GM23338 (cell line): ENCODE measurements at regions not wholly inside any gene's neighbourhood (a gene's known extent, or its start where the extent isn't known, plus 50 kb on each side); places are given as distances from the start of the nearest gene placed in this dataset.

Source experiments
- ATAC-seq: fragments of 200-7000 bp; cut with Tn5 transposase; 3 replicates; pipeline ENCODE4 v1.9.1; 2020
- DNase-seq: peaks from one replicate; pipeline ENCODE4 v3.0.0-alpha.2; 2015; ENCODE audit warnings: low spot score
- H2AFZ ChIP-seq: fragments of 200-600 bp; sonication (generic); 2 replicates; pipeline ENCODE4 v1.8.0; 2016; ENCODE audit warnings: antibody characterized with exemption, mild to moderate bottlenecking, moderate library complexity
- H3F3A ChIP-seq: fragments of 200-600 bp; sonication (generic); replicated peaks from 2 replicates; pipeline ENCODE4 v1.8.0; 2017; ENCODE audit warnings: antibody characterized with exemption, mixed run types, low read depth
- H3K27ac ChIP-seq: fragments of 200-600 bp; sonication (generic); 2 replicates; pipeline ENCODE4 v1.6.1; 2016; ENCODE audit warnings: low read depth
- H3K27me3 ChIP-seq: fragments of 200-600 bp; sonication (generic); 2 replicates; pipeline ENCODE4 v1.8.0; 2016; ENCODE audit warnings: mild to moderate bottlenecking, mixed run types, moderate library complexity; ENCODE audit not compliant: insufficient read depth
- H3K36me3 ChIP-seq: fragments of 200-600 bp; sonication (generic); 2 replicates; pipeline ENCODE4 v1.8.0; 2016; ENCODE audit warnings: mild to moderate bottlenecking; ENCODE audit not compliant: insufficient read depth
- H3K4me1 ChIP-seq: fragments of 200-600 bp; sonication (generic); 2 replicates; pipeline ENCODE4 v1.8.0; 2016; ENCODE audit warnings: mild to moderate bottlenecking, moderate library complexity; ENCODE audit not compliant: insufficient read depth
- H3K4me2 ChIP-seq: fragments of 200-600 bp; sonication (generic); 2 replicates; pipeline ENCODE4 v1.7.1; 2017; ENCODE audit warnings: mixed run types
- H3K4me3 ChIP-seq: fragments of 200-600 bp; sonication (generic); 2 replicates; pipeline ENCODE4 v1.6.1; 2016; ENCODE audit warnings: mixed run types
- H3K79me2 ChIP-seq: fragments of 200-600 bp; sonication (generic); replicated peaks from 2 replicates; pipeline ENCODE4 v1.8.0; 2017; ENCODE audit warnings: mild to moderate bottlenecking; ENCODE audit not compliant: insufficient read depth
- H3K9me2 ChIP-seq: fragments of 200-600 bp; sonication (generic); 2 replicates; pipeline ENCODE4 v1.8.0; 2017; ENCODE audit not compliant: insufficient read depth
- H4K20me1 ChIP-seq: fragments of 200-600 bp; sonication (generic); replicated peaks from 2 replicates; pipeline ENCODE4 v1.8.0; 2017; ENCODE audit warnings: mild to moderate bottlenecking; ENCODE audit not compliant: insufficient read depth
- H3K27ac Mint-ChIP-seq: 2 replicates; pipeline ENCODE4 v1.8.0; 2020; ENCODE audit warnings: inconsistent platforms, mild to moderate bottlenecking, moderate library complexity, mixed read lengths
- H3K27me3 Mint-ChIP-seq: 3 replicates; pipeline ENCODE4 v1.8.0; 2022; ENCODE audit warnings: low read depth, mild to moderate bottlenecking, moderate library complexity, mixed read lengths, inconsistent platforms; ENCODE audit not compliant: insufficient read depth, poor library complexity
- H3K36me3 Mint-ChIP-seq: 3 replicates; pipeline ENCODE4 v1.8.0; 2021; ENCODE audit warnings: low read depth, mild to moderate bottlenecking, inconsistent platforms, moderate library complexity, mixed read lengths
- H3K4me1 Mint-ChIP-seq: 3 replicates; pipeline ENCODE4 v1.8.0; 2020; ENCODE audit warnings: mild to moderate bottlenecking, inconsistent platforms, mixed read lengths
- H3K4me3 Mint-ChIP-seq: 3 replicates; pipeline ENCODE4 v1.8.0; 2021; ENCODE audit warnings: moderate library complexity, mild to moderate bottlenecking, inconsistent platforms, mixed read lengths
- H3K9me3 Mint-ChIP-seq: 3 replicates; pipeline ENCODE4 v1.8.0; 2020; ENCODE audit warnings: moderate library complexity, mild to moderate bottlenecking, inconsistent platforms, mixed read lengths
- EZH2 ChIP-seq: fragments of 200-600 bp; sonication (generic); IDR thresholded peaks from one replicate; pipeline ENCODE4 v1.8.0; 2017; ENCODE audit warnings: antibody characterized with exemption, mild to moderate bottlenecking, low read depth; ENCODE audit not compliant: unreplicated experiment
- POLR2AphosphoS5 ChIP-seq: IDR thresholded peaks from 2 replicates; pipeline ENCODE4 v1.6.1; 2016; ENCODE audit warnings: antibody characterized with exemption, low read depth
- ZNF462 ChIP-seq: fragments of 250-450 bp; sonication (Bioruptor Pico); IDR thresholded peaks from 2 replicates; pipeline ENCODE4 v1.5.0; 2020; ENCODE audit warnings: mild to moderate bottlenecking, moderate library complexity

DNA sequence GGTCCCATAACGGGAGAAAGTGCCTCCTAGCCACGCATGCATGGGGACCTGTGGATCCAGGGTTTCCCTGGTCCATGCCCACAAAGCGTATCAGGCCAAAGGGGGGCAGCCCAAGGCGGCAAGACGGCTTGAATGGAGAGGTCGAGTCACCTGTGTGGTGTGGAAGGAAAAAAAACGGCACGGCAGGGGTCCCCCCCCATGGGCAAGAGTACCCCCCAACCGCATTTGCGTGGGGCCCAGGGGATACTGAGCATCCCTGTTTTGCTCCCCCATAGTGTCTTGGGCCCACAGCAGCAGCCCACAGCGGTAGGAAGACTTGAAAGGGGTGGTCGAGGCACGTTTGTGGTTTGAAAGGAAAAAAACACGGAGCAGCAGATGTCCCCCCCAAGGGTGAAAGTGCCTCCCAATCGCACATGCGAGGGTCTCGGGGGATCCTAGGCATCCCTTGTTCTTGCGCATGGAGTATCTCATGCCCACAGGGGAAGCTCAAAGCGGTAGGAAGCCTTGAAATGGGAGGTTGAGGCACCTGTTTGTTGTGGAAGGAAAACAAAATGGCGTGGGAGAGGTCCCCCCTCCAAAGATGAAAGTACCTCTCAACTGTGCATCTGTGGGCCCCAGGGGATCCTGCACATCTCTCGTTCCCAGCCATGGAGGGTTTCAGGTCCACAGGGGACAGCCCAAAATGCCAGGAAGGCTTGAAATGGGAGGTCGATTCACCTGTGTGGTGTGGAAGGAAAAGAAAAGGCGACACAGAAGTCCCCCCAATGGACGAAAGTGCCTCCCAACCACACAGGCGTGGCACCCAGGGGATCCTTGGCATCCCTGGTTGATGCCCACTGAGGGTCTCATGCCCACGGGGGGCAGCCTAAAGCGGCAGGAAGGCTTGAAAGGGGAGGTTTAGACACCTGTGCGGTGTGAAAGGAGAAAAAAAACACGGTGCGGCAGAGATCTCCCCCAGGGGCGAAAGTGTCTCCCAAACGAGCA is 577.5 kb downstream of the ALG10 start:
- Mint-ChIP-seq H3K9me3 (peaks cover 100% of the 10 kb centered on the region), H3K4me1 (no peaks in the 10 kb centered on the region), H3K27me3 (peaks cover 6% of the 10 kb centered on the region), H3K27ac (no peak overlapping the region), H3K36me3 (peaks cover 66% of the 10 kb centered on the region), H3K4me3 (no peak overlapping the region)
- H2AFZ ChIP-seq, result no peak overlapping the region
- no peaks in the 10 kb centered on the region for H4K20me1 ChIP-seq
- H3K79me2 ChIP-seq, result no peaks in the 10 kb centered on the region
- no peak for DNase-seq
- H3K36me3 ChIP-seq, result no peaks in the 10 kb centered on the region
- H3K27ac ChIP-seq, result no peak overlapping the region
- H3K4me2 ChIP-seq, result no peak overlapping the region
- H3K4me1 ChIP-seq, result no peaks in the 10 kb centered on the region
- H3K9me2 ChIP-seq, result no peaks in the 10 kb centered on the region
- no peak for ATAC-seq
- no peak overlapping the region for H3K4me3 ChIP-seq
- H3K27me3 ChIP-seq, result no peaks in the 10 kb centered on the region
- TF ChIP-seq EZH2 (no peak), POLR2AphosphoS5 (no peak), ZNF462 (no peak)
- no peaks in the 10 kb centered on the region for H3F3A ChIP-seq
